GM10266 (cell line): ENCODE measurements at regions not wholly inside any gene's neighbourhood (a gene's known extent, or its start where the extent isn't known, plus 50 kb on each side); places are given as distances from the start of the nearest gene placed in this dataset.

ENCODE experiments used
- DNase-seq: peaks from one replicate; pipeline ENCODE4 v3.0.0; 2012; ENCODE audit errors: extremely low spot score
- TF ChIP-seq, protein P1 (sequence below): IDR thresholded peaks from 2 replicates; pipeline ENCODE4 v1.5.1; 2012; ENCODE audit warnings: mild to moderate bottlenecking, low read depth; ENCODE audit not compliant: control insufficient read depth, insufficient read depth; ENCODE audit errors: missing control alignments

DNA sequence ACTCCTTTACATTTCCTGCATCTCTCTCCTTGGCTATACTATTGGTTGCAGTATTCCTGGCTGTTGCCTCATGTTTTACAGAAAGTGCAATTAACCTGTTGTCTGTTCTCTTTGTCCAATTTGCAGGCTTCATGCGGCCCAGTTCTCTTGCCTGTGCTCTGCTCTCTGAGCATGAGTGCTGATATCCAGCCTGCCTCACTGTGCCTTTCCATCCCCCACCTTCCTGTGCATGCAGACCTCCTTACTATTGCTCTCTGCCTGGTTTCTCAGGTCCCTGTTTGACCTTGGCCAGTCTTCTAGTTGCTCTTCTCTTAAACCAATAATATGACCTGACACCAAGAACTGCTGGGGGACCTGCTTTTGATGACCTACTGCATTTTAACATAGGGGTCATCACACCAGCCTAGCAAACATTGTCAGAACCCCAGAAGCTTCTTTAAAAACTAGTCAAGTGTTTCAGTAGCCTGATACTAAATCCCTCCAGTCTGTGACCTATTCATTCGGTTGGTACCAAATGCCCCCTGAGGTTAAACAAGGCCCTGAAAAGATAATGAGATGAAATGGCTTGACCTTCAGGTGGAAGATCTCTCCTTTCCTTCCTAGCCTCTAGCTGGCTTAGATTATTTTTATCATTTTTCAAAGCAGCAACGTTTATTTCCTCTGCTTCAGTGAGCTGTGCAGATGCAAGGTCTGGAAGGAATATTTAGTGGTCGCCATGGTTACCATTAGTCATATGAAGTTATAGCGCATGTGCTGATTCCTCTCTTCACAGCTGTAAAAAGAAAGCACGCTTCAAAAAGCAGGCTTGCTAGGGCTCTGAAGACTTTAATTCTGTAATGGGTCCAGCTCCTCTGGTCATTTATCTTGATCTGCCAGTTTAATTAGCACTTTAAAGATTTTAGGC lies 216.5 kb downstream of the PHLDA1 start:
- DNase-seq, result peak; percentile 30
- TF ChIP-seq, protein P1, sequence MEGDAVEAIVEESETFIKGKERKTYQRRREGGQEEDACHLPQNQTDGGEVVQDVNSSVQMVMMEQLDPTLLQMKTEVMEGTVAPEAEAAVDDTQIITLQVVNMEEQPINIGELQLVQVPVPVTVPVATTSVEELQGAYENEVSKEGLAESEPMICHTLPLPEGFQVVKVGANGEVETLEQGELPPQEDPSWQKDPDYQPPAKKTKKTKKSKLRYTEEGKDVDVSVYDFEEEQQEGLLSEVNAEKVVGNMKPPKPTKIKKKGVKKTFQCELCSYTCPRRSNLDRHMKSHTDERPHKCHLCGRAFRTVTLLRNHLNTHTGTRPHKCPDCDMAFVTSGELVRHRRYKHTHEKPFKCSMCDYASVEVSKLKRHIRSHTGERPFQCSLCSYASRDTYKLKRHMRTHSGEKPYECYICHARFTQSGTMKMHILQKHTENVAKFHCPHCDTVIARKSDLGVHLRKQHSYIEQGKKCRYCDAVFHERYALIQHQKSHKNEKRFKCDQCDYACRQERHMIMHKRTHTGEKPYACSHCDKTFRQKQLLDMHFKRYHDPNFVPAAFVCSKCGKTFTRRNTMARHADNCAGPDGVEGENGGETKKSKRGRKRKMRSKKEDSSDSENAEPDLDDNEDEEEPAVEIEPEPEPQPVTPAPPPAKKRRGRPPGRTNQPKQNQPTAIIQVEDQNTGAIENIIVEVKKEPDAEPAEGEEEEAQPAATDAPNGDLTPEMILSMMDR, result no peak

DNA sequence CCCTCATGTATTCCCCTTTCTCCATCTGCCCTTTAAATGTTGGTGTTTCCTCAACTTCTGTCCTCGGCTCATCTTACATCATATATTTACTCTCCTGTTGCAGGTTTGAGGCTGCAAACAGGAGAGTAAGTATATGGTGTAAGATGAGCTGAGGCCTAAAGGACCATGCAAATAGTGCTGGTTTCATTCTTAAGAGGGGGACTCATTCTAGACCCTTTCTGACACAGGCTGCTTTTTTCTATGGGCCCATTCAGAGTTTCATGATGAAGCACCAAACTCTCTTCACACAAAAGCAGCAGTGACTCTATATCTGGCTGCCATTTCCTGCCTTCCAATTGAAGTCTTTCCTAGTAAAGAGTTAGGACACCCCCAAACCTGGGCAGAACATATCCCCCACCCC lies 218.5 kb downstream of the PHLDA1 start:
- no peak for DNase-seq
- TF ChIP-seq, protein P1, result no peak

DNA sequence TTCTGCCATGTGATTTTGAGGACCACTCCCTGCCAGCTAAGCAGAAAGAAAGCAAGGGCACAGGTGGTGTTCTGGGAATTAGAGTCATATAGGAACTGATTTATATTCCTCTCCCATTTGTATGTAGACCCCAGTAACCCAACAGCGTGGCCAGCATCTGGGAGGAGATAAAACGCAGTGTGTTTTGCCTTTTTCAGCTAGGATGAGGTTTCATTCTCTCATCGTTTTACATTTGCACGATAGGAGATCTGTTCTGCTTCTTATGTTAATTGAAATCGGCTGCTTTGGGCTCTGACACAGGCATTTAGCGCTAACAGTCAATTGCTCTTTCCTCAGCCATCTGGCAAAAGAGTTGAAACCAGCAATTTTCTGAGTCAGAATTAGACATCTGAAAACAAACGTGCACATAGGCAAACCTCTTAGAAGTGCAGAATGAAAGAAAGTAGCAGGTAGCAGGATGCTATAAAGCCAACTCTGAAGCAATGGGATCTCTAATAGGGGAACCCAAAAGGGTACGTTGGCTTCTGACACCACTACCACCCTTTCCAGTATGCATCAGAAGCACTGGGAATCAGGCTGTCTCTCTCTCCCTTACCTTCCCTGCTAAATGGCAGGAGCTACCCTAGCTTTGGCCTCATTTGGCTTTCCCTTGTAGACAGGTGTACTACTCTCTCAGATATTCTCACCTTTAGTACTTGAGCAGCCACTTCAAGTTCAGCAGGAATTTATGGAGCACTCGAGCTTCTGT lies 219.1 kb downstream of the PHLDA1 start:
- no peak for DNase-seq
- TF ChIP-seq, protein P1, result no peak

DNA sequence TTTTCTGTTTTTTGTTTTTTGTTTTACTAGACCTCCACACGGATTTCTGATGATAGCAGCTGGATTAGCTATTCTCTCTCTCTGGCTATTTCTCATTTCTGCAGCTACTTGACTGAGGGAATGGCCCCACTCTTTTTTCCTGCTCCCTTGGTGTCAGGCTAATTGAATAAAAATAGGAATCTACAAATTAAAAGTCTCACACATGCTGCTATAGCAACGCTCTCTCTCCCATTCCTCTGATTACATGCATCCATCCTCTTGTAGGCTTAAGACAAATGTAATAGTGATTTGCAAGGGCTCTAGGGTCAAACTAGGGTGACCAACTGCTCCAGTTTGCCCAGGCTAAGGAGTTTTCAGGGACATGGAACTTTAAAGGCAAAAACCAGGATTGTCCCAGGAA lies 221.8 kb downstream of the PHLDA1 start:
- no peak for DNase-seq
- TF ChIP-seq, protein P1, result no peak

DNA sequence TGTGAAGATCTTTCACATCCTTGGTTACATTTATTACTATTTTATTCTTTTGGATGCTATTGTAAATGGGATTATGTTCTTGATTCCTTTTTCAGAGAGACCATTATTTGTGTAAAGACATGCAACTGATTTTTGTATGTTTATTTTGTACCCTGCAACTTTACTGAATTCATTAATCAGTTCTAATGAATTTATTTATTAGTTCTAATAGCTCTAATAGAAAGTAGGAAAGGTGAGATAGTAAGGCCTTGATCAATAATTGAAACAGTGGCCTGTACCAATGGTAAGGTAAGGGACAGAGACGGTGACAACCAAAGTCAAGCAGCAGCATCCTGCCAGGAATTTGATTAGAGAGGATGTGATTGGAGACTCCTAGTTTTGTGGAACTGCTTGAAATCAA lies 224.1 kb downstream of the PHLDA1 start:
- DNase-seq, result no peak
- TF ChIP-seq, protein P1, result no peak

DNA sequence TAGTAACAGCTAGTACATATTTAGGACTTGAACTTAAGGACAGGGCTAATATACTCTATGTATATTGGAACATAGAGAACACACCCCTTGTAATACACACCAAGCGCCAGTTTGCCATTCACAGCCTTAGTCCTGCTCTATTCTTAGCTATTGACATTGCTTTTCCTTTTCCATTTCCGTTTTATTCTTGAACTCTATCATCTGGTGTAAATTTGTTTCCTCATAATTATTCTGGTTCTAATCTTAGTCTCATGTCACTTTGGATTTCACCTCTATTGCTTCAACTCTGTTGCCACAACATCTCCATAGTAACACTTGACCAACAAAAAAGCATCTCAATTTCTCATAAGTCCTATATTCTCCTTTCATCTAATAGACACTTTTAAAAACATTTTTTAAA lies 225.7 kb downstream of the PHLDA1 start:
- no peak for DNase-seq
- TF ChIP-seq, protein P1, result no peak

DNA sequence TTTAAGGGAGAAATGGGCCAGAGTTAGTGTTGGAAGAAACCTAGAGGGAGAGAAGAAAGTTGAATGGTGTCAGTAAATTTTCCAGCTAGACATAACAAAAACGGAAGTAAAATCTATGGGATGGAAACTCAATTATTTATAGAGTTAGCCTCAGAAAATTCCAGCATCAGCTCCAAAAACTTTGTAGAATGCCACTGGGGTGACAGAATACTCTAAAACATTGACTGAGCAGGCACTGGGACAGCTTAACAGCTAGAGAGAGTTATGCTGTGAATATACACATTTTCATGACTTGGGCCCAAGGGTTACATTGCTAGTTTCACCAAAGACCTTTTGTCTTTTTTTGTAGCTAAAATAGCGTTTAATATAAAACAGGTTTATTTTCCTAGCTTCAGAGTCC lies 226.3 kb downstream of the PHLDA1 start:
- no peak for DNase-seq
- TF ChIP-seq, protein P1, result no peak
